GM12874 (cell line): ENCODE measurements at regions not wholly inside any gene's neighbourhood (a gene's known extent, or its start where the extent isn't known, plus 50 kb on each side); places are given as distances from the start of the nearest gene placed in this dataset.

ENCODE experiments used
- TF ChIP-seq, protein P1 (sequence below): IDR thresholded peaks from 2 replicates; pipeline ENCODE4 v1.5.1; 2011; ENCODE audit warnings: low read depth, mild to moderate bottlenecking, control low read depth, low read length, moderate library complexity; ENCODE audit not compliant: insufficient read depth

DNA sequence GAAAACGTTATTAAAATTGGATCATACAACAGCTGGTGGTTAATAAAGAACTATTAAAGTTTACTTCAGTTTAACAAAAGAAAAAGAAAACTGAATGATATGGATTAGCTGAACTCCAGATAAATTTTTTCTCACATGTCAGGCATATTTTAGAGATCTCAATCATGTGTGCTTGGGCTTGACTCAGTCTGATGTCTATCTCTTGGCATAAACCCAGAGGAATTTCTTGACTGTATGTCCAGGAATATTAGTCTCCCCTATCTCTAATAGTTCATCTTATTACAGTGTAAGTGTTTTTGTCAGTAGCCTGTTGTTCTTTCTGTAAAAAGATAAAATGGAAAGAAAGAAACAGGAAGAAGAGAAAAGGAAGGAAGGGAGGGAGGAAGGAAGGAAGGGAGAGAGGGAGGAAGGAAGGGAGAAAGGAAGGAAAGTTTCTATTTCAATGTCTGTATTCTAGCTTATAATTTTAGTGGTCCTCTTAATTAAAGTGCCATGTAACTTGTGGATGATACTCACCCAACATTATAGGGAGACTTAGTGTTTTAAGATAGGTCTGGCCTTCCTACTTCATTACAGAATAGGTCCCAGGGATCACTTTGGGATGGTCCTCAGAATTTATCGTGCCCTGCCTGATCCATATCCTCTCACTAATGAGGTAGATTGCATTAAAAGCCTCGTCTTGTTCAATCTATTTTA lies 99.7 kb upstream of the UGP2 start:
- TF ChIP-seq, protein P1, sequence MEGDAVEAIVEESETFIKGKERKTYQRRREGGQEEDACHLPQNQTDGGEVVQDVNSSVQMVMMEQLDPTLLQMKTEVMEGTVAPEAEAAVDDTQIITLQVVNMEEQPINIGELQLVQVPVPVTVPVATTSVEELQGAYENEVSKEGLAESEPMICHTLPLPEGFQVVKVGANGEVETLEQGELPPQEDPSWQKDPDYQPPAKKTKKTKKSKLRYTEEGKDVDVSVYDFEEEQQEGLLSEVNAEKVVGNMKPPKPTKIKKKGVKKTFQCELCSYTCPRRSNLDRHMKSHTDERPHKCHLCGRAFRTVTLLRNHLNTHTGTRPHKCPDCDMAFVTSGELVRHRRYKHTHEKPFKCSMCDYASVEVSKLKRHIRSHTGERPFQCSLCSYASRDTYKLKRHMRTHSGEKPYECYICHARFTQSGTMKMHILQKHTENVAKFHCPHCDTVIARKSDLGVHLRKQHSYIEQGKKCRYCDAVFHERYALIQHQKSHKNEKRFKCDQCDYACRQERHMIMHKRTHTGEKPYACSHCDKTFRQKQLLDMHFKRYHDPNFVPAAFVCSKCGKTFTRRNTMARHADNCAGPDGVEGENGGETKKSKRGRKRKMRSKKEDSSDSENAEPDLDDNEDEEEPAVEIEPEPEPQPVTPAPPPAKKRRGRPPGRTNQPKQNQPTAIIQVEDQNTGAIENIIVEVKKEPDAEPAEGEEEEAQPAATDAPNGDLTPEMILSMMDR, result no peak

DNA sequence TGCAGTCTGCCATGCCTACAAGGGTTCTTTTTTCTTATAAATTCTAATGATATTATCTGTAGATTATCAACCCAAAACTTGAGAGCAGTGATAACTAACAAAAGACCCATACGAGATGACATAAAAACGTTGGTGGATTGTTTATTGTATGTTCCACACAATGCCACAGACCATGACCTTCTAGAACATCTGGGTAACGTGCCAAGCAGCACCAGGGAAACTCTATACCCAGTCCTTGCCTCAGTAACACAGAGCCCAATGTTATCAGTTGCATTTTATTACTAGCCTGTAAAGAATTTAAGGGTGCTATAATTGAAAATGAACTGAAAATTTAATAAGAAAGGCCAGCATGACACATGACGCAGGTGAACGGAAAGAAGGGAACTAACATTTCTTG lies 99.1 kb upstream of the UGP2 start:
- TF ChIP-seq, protein P1, result no peak

DNA sequence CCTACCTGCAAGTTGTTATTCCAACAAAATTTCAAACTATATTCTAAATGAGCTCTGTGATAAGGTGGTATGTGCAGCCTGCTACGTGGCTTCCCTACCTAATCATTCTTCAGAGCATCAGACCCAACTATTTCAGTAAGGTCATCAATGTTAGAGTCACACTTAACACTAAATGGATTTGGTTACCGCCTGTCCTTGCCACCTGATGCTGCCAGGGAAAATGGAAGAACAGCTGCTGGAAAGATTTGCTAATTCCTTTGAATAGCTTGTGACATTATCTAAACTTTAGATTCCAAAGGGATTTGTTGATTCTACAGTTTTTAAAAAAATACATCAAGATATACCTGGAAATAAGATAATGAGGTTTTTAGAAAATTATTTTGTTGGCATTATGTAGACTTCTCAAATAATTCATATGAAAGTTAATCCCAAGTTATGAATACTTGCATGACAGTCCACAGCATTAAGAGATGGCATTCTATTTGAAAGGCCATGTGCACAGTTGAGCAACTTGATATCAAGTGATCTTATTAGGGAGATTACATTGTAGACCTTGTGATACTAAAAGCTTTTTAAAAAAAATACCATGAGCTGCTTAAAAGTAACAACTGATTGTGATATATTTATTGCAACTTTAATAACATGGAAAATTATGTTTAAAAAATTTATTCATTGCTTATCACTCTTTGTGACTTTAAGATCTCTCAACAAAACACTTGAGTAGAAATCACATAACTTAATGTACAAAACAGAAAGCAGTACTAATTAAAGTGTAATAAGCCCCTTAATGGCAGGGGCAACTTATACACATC lies 98.3 kb upstream of the UGP2 start:
- TF ChIP-seq, protein P1, result no peak

DNA sequence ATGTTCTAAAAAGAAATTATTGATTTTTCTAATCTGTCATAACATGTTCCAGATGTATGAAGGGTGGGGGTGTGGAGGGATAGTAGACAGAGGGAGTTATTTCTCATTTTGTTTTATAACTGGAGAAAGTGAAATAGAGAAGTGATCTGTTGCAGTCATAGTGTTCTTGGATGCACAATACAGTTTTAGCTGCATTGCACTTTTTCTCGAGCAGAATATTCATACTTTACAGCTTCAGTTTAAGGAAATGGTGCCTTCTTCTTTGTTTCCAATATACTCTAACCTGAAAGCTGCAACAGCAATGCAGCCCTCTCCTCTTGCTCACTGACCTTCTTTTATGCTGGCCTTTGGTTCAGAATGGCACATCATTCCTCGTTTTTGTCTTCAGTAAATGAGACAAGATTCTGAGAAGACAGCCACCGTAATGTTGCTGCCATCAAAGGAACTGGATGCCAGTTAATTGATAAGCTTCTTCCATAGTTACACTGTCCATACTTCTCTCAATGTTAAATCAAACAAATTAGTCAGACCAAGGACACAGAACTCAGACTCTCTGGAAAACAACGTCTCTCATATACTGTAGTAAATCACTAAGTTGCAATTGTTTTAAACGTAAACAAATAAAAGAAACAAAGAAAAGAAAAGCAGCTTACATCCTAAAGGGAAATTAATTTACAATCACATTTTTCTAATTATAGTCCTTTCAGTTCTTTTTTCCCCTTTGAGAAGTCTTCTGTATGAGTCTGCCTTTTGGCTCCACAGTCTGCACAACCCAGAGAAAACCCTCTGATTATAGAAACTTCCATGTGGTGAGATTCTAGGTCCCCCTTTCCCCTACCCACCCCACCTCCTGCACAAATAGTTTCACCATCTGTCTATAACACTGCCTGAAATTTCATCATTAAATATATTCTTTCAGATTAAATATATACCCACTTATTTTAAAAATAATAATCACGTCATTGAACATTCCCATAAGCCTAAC lies 97.4 kb upstream of the UGP2 start:
- TF ChIP-seq, protein P1, result no peak

DNA sequence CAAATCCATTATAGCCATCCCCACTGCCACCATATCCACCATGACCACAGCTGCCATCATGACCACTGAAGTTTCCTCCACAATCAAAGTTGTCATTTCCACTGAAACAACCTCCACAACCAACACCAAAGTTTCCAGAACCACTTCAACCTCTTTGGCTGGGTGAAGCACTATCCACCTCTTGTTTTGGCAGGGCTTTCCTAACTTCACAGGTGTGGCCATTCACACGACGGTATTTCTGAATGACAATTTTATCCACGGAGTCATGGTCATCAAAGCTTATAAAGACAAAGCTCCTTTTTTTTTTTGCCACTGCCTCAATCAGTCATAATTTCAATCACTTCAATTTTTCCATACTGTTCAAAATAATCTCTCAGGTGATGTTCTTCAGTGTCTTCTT lies 89.8 kb upstream of the UGP2 start:
- TF ChIP-seq, protein P1, result no peak

DNA sequence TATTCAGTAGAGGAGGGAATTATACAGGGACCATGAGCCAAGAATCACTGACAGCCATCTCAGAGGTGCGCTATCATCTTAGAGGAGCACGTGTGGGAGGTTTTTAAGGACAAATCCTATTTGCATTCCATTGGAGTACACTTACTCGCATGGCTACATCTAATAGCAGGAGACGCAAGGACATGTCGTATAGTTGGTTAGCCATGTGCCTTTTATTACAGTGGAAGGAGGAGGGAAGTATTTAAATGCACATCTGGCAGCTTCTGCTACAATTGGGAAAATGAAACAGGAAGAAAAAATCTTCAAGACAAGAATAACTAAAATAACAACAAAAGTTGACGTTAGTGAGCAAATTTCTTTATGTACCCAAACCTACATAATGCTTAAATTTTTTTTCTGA lies 86.5 kb upstream of the UGP2 start:
- TF ChIP-seq, protein P1, result no peak

DNA sequence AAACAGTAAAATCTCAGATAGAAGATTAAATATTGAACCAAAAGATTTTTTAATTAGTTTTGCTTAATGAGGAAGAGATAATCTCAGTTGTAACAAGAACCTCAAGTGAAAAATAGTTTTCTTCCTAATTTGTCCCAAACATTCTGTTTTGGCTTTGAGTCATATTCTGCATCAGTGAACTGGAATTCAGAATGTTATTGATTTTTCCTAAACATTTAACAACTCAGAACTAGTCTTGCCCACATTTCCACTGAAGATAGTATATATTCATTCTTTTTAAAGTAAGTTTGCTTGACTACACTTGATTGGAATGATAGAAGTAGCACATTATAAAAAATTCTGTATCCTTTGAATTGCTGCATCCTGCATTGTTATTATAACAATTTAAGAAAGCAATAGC lies 85.7 kb upstream of the UGP2 start:
- TF ChIP-seq, protein P1, result no peak
